Osteocyte (in vitro differentiated cells): ENCODE measurements at regions not wholly inside any gene's neighbourhood (a gene's known extent, or its start where the extent isn't known, plus 50 kb on each side); places are given as distances from the start of the nearest gene placed in this dataset.

ENCODE experiments used
- DNase-seq: peaks from one replicate; pipeline ENCODE4 v3.0.0; 2021; ENCODE audit warnings: mixed read lengths; ENCODE audit not compliant: unreplicated experiment; ENCODE audit errors: extremely low spot score
- H3K27ac Mint-ChIP-seq: one replicate; pipeline ENCODE4 v1.8.0; 2021; ENCODE audit warnings: mild to moderate bottlenecking, mixed read lengths; ENCODE audit not compliant: unreplicated experiment
- H3K27me3 Mint-ChIP-seq: one replicate; pipeline ENCODE4 v1.8.0; 2021; ENCODE audit warnings: mixed read lengths; ENCODE audit not compliant: unreplicated experiment
- H3K36me3 Mint-ChIP-seq: one replicate; pipeline ENCODE4 v1.8.0; 2021; ENCODE audit warnings: mixed read lengths; ENCODE audit not compliant: unreplicated experiment
- H3K4me1 Mint-ChIP-seq: one replicate; pipeline ENCODE4 v1.8.0; 2021; ENCODE audit warnings: mixed read lengths; ENCODE audit not compliant: unreplicated experiment
- H3K4me3 Mint-ChIP-seq: one replicate; pipeline ENCODE4 v1.8.0; 2021; ENCODE audit warnings: mild to moderate bottlenecking, moderate library complexity, mixed read lengths; ENCODE audit not compliant: unreplicated experiment
- H3K9me3 Mint-ChIP-seq: one replicate; pipeline ENCODE4 v1.8.0; 2021; ENCODE audit warnings: mixed read lengths; ENCODE audit not compliant: unreplicated experiment
- TF ChIP-seq, protein P1 (sequence below): fragments of 200-600 bp; sonication (generic); IDR thresholded peaks from 2 replicates; pipeline ENCODE4 v1.5.0; 2021; ENCODE audit warnings: antibody characterized with exemption, mild to moderate bottlenecking, moderate library complexity

DNA sequence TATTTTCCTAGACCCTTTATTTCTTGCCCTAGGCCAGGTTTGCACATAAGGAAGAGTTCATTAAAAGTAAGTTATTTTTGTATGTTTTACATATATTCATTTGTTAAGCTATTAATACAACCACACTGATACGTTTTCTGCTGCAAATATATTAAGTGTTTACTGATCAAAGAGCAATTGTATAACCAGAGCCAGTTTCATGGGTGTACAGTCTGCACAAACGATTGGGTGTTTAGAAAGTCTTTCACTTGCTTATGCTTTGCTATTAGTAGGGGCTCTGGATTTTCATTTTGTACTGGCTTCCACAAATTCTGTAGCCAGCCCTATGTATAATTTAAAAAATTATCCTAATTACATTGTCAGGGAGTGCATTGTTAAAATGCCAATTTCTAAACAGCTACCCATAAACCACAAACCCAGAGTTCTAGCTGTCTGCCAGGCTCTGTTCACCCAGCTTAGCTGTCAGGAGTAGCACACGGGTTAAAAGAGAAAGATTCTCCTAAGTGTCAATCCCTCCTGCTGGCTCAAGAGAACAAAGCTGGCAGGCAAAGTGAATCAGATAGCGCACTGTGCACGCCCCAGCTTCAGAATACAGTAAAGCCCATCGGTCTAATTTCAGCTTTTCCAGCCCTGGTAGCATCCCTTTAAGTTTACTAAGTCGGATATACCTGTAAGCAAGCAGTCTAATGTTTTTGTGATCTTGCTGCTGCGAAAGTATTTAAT, 151.0 kb upstream of the LMO3 start:
- Mint-ChIP-seq H3K9me3 (no peaks in the 10 kb centered on the region), H3K4me1 (no peaks in the 10 kb centered on the region), H3K27ac (no peak overlapping the region), H3K36me3 (no peaks in the 10 kb centered on the region), H3K27me3 (no peaks in the 10 kb centered on the region), H3K4me3 (no peak overlapping the region)
- no peak for DNase-seq
- TF ChIP-seq, protein P1, sequence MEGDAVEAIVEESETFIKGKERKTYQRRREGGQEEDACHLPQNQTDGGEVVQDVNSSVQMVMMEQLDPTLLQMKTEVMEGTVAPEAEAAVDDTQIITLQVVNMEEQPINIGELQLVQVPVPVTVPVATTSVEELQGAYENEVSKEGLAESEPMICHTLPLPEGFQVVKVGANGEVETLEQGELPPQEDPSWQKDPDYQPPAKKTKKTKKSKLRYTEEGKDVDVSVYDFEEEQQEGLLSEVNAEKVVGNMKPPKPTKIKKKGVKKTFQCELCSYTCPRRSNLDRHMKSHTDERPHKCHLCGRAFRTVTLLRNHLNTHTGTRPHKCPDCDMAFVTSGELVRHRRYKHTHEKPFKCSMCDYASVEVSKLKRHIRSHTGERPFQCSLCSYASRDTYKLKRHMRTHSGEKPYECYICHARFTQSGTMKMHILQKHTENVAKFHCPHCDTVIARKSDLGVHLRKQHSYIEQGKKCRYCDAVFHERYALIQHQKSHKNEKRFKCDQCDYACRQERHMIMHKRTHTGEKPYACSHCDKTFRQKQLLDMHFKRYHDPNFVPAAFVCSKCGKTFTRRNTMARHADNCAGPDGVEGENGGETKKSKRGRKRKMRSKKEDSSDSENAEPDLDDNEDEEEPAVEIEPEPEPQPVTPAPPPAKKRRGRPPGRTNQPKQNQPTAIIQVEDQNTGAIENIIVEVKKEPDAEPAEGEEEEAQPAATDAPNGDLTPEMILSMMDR: no peak

DNA sequence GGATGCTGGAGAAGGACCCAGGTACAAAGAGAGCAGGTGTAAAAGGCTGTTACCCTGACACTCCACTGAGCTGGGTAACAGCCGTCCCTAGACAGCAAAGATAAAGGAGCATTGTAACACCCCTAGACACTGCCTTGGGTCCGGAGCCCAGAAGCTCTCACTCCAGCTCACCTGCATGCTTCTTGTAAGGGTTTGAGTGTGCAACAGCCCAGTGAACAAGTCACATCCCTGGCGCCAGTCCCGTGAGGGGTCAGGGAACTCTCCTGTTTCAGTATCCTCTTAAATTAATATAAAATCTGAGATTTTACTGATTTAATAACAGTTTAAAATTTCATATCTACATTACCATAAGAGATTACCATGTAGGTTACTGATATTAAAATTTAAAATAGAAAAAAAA, 124.8 kb upstream of the LMO3 start:
- DNase-seq: no peak
- no peaks in the 10 kb centered on the region for H3K27me3 Mint-ChIP-seq
- no peak overlapping the region for H3K4me3 Mint-ChIP-seq
- H3K9me3 Mint-ChIP-seq: no peaks in the 10 kb centered on the region
- no peaks in the 10 kb centered on the region for H3K4me1 Mint-ChIP-seq
- TF ChIP-seq, protein P1: no peak
- no peaks in the 10 kb centered on the region for H3K36me3 Mint-ChIP-seq
- H3K27ac Mint-ChIP-seq: no peak overlapping the region

DNA sequence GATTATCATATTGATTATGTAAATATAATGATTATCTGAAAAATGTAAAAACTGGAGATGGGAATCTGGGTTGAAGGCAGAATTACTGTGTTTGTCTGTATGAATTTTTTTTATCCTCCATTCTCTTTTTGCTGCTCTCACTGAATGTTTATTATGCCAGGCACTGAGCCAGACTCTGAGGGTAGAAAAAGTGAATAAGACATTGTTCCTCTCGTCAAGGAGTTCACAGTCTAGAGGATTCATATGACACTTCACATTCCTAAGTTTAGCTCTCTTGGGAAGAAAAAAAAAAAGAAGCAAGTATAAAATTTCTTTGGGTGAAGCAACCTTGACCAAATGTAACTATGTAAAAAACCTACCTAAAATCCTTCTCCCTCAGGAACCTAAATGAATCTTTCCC, 120.9 kb upstream of the LMO3 start:
- H3K36me3 Mint-ChIP-seq: no peaks in the 10 kb centered on the region
- no peaks in the 10 kb centered on the region for H3K4me1 Mint-ChIP-seq
- H3K4me3 Mint-ChIP-seq: no peak overlapping the region
- no peak overlapping the region for H3K27ac Mint-ChIP-seq
- TF ChIP-seq, protein P1: no peak
- no peak for DNase-seq
- no peaks in the 10 kb centered on the region for H3K9me3 Mint-ChIP-seq
- no peaks in the 10 kb centered on the region for H3K27me3 Mint-ChIP-seq

DNA sequence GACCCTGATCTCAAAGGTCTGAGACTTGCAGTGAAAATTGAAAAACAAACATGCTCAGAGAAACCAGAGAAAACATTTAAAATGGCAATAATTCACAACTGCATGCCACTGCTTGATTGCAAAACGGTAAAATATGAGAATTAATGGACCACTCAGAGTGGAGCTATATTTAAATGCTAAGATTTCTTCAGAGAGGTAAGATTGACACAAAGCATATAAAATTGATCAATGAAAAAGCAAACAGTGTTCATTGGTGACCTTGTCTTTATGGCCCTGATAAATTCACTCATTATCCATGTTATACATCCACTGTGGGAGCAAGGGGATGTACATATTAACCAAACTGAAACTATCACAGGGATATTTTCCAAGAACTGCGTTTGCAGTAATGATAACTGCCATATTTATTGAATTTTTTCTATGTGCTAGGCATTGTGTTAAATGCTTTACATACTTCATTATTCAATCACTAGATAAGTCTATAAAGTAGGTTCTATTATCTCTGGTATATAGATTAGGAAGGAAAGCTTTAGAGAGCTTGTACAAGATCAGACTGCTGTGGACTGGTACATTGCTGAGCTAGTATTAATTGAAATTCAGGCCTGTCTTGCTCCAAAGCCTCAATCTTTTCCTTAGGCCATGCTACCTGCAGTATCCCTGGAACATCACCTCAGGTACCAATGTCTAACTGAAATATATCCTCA, 113.9 kb upstream of the LMO3 start:
- no peaks in the 10 kb centered on the region for H3K27me3 Mint-ChIP-seq
- H3K27ac Mint-ChIP-seq: no peak overlapping the region
- TF ChIP-seq, protein P1: no peak
- no peak overlapping the region for H3K4me3 Mint-ChIP-seq
- no peaks in the 10 kb centered on the region for H3K36me3 Mint-ChIP-seq
- no peaks in the 10 kb centered on the region for H3K9me3 Mint-ChIP-seq
- H3K4me1 Mint-ChIP-seq: no peaks in the 10 kb centered on the region
- DNase-seq: no peak

DNA sequence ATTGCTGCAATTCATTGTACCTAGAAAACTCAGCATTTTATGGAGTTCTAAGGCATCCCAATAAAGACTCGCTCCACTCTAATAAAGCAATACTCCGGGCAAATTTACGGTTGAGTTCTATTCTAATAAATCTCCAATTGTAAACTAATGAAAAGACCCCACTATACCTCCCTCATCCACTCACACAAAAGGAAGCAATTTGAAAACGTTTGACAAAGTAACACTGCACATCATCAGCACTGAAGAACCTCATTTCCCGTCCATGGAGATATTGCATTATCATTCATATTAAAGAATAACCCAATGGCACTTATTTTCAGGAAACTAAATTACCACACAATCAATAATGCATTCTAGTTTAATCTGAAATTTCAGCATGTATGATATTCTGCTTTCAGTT, 111.0 kb upstream of the LMO3 start:
- H3K36me3 Mint-ChIP-seq: no peaks in the 10 kb centered on the region
- no peak for DNase-seq
- H3K27ac Mint-ChIP-seq: no peak overlapping the region
- H3K4me3 Mint-ChIP-seq: no peak overlapping the region
- H3K27me3 Mint-ChIP-seq: no peaks in the 10 kb centered on the region
- no peaks in the 10 kb centered on the region for H3K4me1 Mint-ChIP-seq
- TF ChIP-seq, protein P1: no peak
- no peaks in the 10 kb centered on the region for H3K9me3 Mint-ChIP-seq
